ENCODE measurements at regions not wholly inside any gene's neighbourhood (a gene's known extent, or its start where the extent isn't known, plus 50 kb on each side); places are given as distances from the start of the nearest gene placed in this dataset.

GRCh38 chr14:98935921-98936320 lies 336.1 kb downstream of the BCL11B start:
- Histone ChIP-seq H3K27ac (ENCODE audit: low read length) (no peak overlapping the region), H3K9me3 (ENCODE audit: low read length) (no peaks in the 10 kb centered on the region), H3K4me3 (ENCODE audit: low read length) (no peak overlapping the region), H3F3A (ENCODE audit: insufficient read depth, low read length, poor library complexity, severe bottlenecking) (no peaks in the 10 kb centered on the region), H3K4me2 (ENCODE audit: low read length) (no peak overlapping the region), H3K9ac (ENCODE audit: low read length) (no peak overlapping the region), H3K79me2 (replicated peaks; ENCODE audit: insufficient read depth, low read length) (no peaks in the 10 kb centered on the region), H2AFZ (ENCODE audit: low read depth, low read length) (no peak overlapping the region), H3K36me3 (ENCODE audit: insufficient read depth, low read length) (no peaks in the 10 kb centered on the region), H3K27me3 (ENCODE audit: insufficient read depth, low read depth, low read length) (no peaks in the 10 kb centered on the region), H4K20me1 (ENCODE audit: insufficient read depth) (no peaks in the 10 kb centered on the region), H3K9me2 (ENCODE audit: insufficient read depth, low read length) (no peaks in the 10 kb centered on the region)
- TF ChIP-seq SMC3 (conservative IDR thresholded peaks at IDR 0.05; ENCODE audit: poor library complexity), result no peak
- TF ChIP-seq REST (IDR thresholded peaks at IDR 0.05; ENCODE audit: borderline replicate concordance), result no peak
- no peak for TF ChIP-seq RAD21 (conservative IDR thresholded peaks at IDR 0.05)
- TF ChIP-seq EP300 (conservative IDR thresholded peaks at IDR 0.05; ENCODE audit: poor library complexity, severe bottlenecking), result no peak
- TF ChIP-seq POLR2AphosphoS5 (IDR thresholded peaks at IDR 0.05), result no peak
- TF ChIP-seq TAF1 (IDR thresholded peaks at IDR 0.05; ENCODE audit: low read depth), result no peak
- TF ChIP-seq EZH2 (IDR thresholded peaks at IDR 0.05; ENCODE audit: borderline replicate concordance, insufficient read depth, low read length, poor library complexity, severe bottlenecking), result no peak
- no peak for TF ChIP-seq CTCF (IDR thresholded peaks at IDR 0.05; ENCODE audit: poor library complexity, severe bottlenecking)
- no peak for TF ChIP-seq MXI1 (conservative IDR thresholded peaks at IDR 0.05; ENCODE audit: poor library complexity, severe bottlenecking)

GRCh38 chr14:98937021-98937420 lies 335.0 kb downstream of the BCL11B start:
- Histone ChIP-seq H2AFZ (ENCODE audit: low read depth, low read length) (no peak overlapping the region), H3K79me2 (replicated peaks; ENCODE audit: insufficient read depth, low read length) (no peaks in the 10 kb centered on the region), H3K9me3 (ENCODE audit: low read length) (no peaks in the 10 kb centered on the region), H3K4me3 (ENCODE audit: low read length) (no peak overlapping the region), H4K20me1 (ENCODE audit: insufficient read depth) (no peaks in the 10 kb centered on the region), H3K9me2 (ENCODE audit: insufficient read depth, low read length) (no peaks in the 10 kb centered on the region), H3K36me3 (ENCODE audit: insufficient read depth, low read length) (no peaks in the 10 kb centered on the region), H3F3A (ENCODE audit: insufficient read depth, low read length, poor library complexity, severe bottlenecking) (no peaks in the 10 kb centered on the region), H3K9ac (ENCODE audit: low read length) (no peak overlapping the region), H3K27me3 (ENCODE audit: insufficient read depth, low read depth, low read length) (no peaks in the 10 kb centered on the region), H3K27ac (ENCODE audit: low read length) (no peak overlapping the region), H3K4me2 (ENCODE audit: low read length) (no peak overlapping the region)
- TF ChIP-seq RAD21 (conservative IDR thresholded peaks at IDR 0.05) (no peak), EZH2 (IDR thresholded peaks at IDR 0.05; ENCODE audit: borderline replicate concordance, insufficient read depth, low read length, poor library complexity, severe bottlenecking) (no peak)

Measured in neural cell (in vitro differentiated cells).